ACC112 (cell line): ENCODE measurements at regions not wholly inside any gene's neighbourhood (a gene's known extent, or its start where the extent isn't known, plus 50 kb on each side); places are given as distances from the start of the nearest gene placed in this dataset.
"Not testable (repeated sequence)": the region's sequence is repeated elsewhere in the genome, so short reads cannot be mapped to it uniquely, and the experiment has no call there.

ENCODE experiments used
- H2AFZ ChIP-seq: fragments of 200-600 bp; sonication (generic); one replicate; pipeline ENCODE4 v1.6.0; 2017; ENCODE audit warnings: antibody characterized with exemption, low read length; ENCODE audit not compliant: unreplicated experiment
- H3K27ac ChIP-seq: fragments of 200-600 bp; sonication (generic); 2 replicates; pipeline ENCODE4 v1.5.1; 2014; ENCODE audit warnings: low read depth, mild to moderate bottlenecking, antibody characterized with exemption, low read length, moderate library complexity
- H3K27me3 ChIP-seq: fragments of 200-600 bp; sonication (generic); 2 replicates; pipeline ENCODE4 v1.6.1; 2014; ENCODE audit warnings: mild to moderate bottlenecking, antibody characterized with exemption, low read length, moderate library complexity, mixed read lengths; ENCODE audit not compliant: insufficient read depth
- H3K36me3 ChIP-seq: fragments of 200-600 bp; sonication (generic); 2 replicates; pipeline ENCODE4 v1.6.1; 2016; ENCODE audit warnings: mild to moderate bottlenecking, antibody characterized with exemption, low read length, moderate library complexity, mixed read lengths; ENCODE audit not compliant: insufficient read depth
- H3K4me1 ChIP-seq: fragments of 200-600 bp; sonication (generic); one replicate; pipeline ENCODE4 v1.6.1; 2016; ENCODE audit warnings: low read length, mixed read lengths; ENCODE audit not compliant: insufficient read depth, unreplicated experiment, control insufficient read depth
- H3K4me3 ChIP-seq: fragments of 200-600 bp; sonication (generic); 2 replicates; pipeline ENCODE4 v1.5.1; 2014; ENCODE audit warnings: mild to moderate bottlenecking, low read depth, low read length
- H3K79me2 ChIP-seq: fragments of 200-600 bp; sonication (generic); one replicate; pipeline ENCODE4 v1.6.0; 2016; ENCODE audit warnings: low read length; ENCODE audit not compliant: control insufficient read depth, unreplicated experiment, insufficient read depth

DNA sequence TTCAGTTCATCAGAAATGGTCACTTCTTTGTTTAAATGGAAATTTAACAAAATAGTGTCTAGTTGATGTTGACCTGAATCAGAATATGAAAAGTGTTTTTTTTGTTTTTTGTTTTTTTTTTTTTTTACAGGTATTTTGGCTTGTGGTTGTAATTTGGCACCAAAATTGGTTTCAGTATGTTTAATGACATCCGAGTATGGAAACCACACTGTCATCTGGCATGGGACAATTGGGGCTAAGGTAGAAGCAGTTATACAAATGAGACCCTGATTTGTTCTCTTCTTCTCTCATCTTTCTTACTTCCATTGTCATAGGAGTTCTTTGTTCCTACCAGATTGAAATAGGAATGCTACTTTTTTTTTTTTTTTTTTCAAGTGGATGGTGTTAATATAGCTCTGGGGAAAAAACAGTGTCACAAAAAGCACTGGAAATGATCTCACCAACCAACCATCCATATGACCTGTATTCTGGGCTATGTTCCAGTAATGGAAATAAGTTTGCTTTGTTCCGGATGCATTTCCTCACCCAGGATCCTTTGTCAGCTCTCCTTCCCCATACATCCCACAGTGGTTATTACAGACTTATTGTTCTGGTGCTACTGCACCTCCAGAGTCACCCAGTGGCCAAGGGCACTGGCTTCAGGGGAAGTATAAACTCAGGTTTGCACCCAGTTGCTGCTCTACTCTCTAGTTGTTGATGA, 95.8 kb downstream of the ATXN3L start:
- Histone ChIP-seq H3K27me3 (no peaks in the 10 kb centered on the region), H3K4me1 (peaks cover 34% of the 10 kb centered on the region), H3K4me3 (peak overlapping the region; percentile 29; the same call in 1 of the 2 replicates), H3K79me2 (no peaks in the 10 kb centered on the region), H3K36me3 (no peaks in the 10 kb centered on the region), H3K27ac (peak overlapping the region; percentile 65), H2AFZ (no peak overlapping the region)

GRCh38 chrX:13220916-13221315, 98.9 kb downstream of the ATXN3L start:
- Histone ChIP-seq H3K79me2 (no peaks in the 10 kb centered on the region), H3K27me3 (no peaks in the 10 kb centered on the region), H3K27ac (no peak overlapping the region; the same call in 1 of the 2 replicates), H3K4me1 (peaks cover 39% of the 10 kb centered on the region), H3K4me3 (no peak overlapping the region), H2AFZ (peak overlapping the region; percentile 69), H3K36me3 (no peaks in the 10 kb centered on the region)

- Histone ChIP-seq H2AFZ (peak overlapping the region; percentile 69), H3K79me2 (no peaks in the 10 kb centered on the region), H3K4me1 (peaks cover 46% of the 10 kb centered on the region), H3K27ac (no peak overlapping the region; the same call in 1 of the 2 replicates), H3K4me3 (no peak overlapping the region), H3K36me3 (no peaks in the 10 kb centered on the region), H3K27me3 (no peaks in the 10 kb centered on the region)
Measured at GRCh38 chrX:13219991-13220764, 99.7 kb downstream of the ATXN3L start.

GRCh38 chrX:13218758-13219157, 101.1 kb downstream of the ATXN3L start:
- H3K4me3 ChIP-seq: no peak overlapping the region
- no peak overlapping the region for H2AFZ ChIP-seq
- H3K36me3 ChIP-seq: no peaks in the 10 kb centered on the region
- H3K27me3 ChIP-seq: no peaks in the 10 kb centered on the region
- no peaks in the 10 kb centered on the region for H3K79me2 ChIP-seq
- H3K27ac ChIP-seq: no peak overlapping the region
- H3K4me1 ChIP-seq: peaks cover 37% of the 10 kb centered on the region

GRCh38 chrX:13216139-13216538, 103.7 kb downstream of the ATXN3L start:
- no peaks in the 10 kb centered on the region for H3K79me2 ChIP-seq
- peaks cover 32% of the 10 kb centered on the region for H3K4me1 ChIP-seq
- no peaks in the 10 kb centered on the region for H3K27me3 ChIP-seq
- peak overlapping the region; percentile 75 for H3K27ac ChIP-seq
- peak overlapping the region; percentile 87 for H2AFZ ChIP-seq
- H3K4me3 ChIP-seq: no peak overlapping the region; the same call in 1 of the 2 replicates
- H3K36me3 ChIP-seq: no peaks in the 10 kb centered on the region

GRCh38 chrX:13215729-13216128, 104.1 kb downstream of the ATXN3L start:
- no peaks in the 10 kb centered on the region for H3K79me2 ChIP-seq
- no peaks in the 10 kb centered on the region for H3K36me3 ChIP-seq
- peak overlapping the region; percentile 75 for H3K27ac ChIP-seq
- H2AFZ ChIP-seq: peak overlapping the region; percentile 87
- peaks cover 28% of the 10 kb centered on the region for H3K4me1 ChIP-seq
- no peak overlapping the region; the same call in 1 of the 2 replicates for H3K4me3 ChIP-seq
- no peaks in the 10 kb centered on the region for H3K27me3 ChIP-seq

DNA sequence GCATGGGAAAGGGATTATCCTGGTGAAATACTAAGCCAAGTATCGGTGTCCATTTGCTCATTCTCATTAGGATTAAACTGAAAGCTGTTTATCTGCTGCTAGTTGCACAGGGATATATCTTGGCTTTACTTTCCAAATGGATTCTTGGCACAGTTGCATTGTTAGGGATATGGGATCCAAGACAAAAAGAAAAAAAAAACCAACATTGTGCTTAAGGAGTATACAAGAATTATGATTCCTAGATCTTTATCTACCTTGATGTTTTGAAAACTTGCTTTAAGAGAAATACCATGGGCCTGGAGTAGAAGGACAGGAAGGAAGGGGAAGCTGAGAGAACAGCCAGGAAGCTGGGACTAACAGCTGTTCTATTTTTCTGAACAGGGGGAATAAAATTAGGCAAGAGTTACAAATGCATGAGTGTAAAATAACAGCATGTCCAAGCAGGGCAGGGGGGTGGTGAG, 107.6 kb downstream of the ATXN3L start:
- H3K27ac ChIP-seq: no peak overlapping the region
- H3K4me3 ChIP-seq: peak overlapping the region; percentile 3; the same call in 1 of the 2 replicates
- peaks cover 19% of the 10 kb centered on the region for H3K4me1 ChIP-seq
- no peaks in the 10 kb centered on the region for H3K36me3 ChIP-seq
- peak overlapping the region; percentile 92 for H2AFZ ChIP-seq
- no peaks in the 10 kb centered on the region for H3K79me2 ChIP-seq
- no peaks in the 10 kb centered on the region for H3K27me3 ChIP-seq

- H3K79me2 ChIP-seq: not testable (repeated sequence)
Measured at GRCh38 chrX:13210142-13210541, 109.7 kb downstream of the ATXN3L start.

DNA sequence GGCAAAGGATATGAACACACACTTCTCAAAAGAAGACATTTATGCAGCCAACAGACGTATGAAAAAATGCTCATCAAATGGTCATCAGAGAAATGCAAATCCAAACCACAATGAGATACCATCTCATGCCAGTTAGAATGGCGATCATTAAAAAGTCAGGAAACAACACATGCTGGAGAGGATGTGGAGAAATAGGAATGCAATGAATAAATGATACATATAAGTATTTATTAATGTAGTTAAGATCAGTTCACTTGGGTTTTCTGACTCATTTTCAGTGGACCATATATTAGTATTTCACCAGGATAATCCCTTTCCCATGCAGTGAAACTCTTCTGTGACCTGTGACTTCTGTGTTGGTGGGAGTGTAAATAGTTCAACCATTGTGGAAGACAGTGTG, 110.1 kb downstream of the ATXN3L start:
- H3K36me3 ChIP-seq, H2AFZ ChIP-seq, H3K4me3 ChIP-seq, H3K27me3 ChIP-seq, H3K27ac ChIP-seq, H3K4me1 ChIP-seq, H3K79me2 ChIP-seq: not testable (repeated sequence)

More at GRCh38 chrX:13210142-13210541, 109.7 kb downstream of the ATXN3L start:
- not testable (repeated sequence) for H3K4me1 ChIP-seq, H3K27me3 ChIP-seq, H3K36me3 ChIP-seq, H3K27ac ChIP-seq, H3K4me3 ChIP-seq, H2AFZ ChIP-seq

DNA sequence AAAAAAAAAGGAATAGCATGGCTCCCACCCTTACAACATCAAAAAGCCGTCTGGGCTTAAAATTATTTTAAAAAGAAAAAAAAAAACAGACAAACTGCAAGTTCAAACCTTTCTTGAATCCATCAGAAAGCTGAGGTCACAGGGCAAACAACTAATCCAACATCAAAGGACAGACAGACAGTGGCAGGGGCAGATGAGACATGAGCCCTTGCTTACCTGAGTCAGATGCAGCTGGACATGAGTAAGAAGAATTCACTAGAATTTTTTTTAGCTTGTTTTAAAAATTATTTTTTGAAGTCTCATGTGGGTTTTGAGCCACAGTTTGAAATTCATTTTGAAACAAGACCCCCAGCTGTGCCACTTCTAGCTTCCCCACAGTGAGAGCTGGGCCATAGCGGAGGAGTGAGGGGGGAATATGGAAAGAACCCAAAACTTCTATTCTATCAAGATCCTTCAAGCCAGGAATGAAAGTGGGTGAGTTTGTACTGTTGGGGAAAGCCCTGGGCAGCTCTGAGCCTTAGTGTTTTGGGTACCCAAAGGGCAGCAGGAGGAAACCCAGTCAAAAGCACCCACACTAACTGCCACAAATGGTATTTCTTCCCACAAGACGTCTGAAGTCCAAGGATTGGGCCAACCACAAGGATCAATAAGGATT, 111.4 kb downstream of the ATXN3L start:
- no peak overlapping the region for H3K4me3 ChIP-seq
- H3K27ac ChIP-seq: no peak overlapping the region
- H2AFZ ChIP-seq: no peak overlapping the region
- no peaks in the 10 kb centered on the region for H3K27me3 ChIP-seq
- H3K79me2 ChIP-seq: no peaks in the 10 kb centered on the region
- peaks cover 6% of the 10 kb centered on the region for H3K4me1 ChIP-seq
- no peaks in the 10 kb centered on the region for H3K36me3 ChIP-seq
